Activated T-helper 2 cell treated with anti-CD3 and anti-CD28 coated beads, Interferon-gamma antibody, Interleukin-2, Interleukin-4, amounts not matched to agents 10 μg/mL and 5 μg/mL and 100 μg/mL, durations not matched to agents 14 hours and 24 hours and 36 hours (primary cell): ENCODE measurements at regions not wholly inside any gene's neighbourhood (a gene's known extent, or its start where the extent isn't known, plus 50 kb on each side); places are given as distances from the start of the nearest gene placed in this dataset.

Experiments used
- DNase-seq: peaks from one replicate; pipeline ENCODE4 v3.0.0; 2021; ENCODE audit warnings: low spot score
- H3K27ac Mint-ChIP-seq: one replicate; pipeline ENCODE4 v1.8.0; 2021; ENCODE audit warnings: mixed read lengths
- H3K27me3 Mint-ChIP-seq: one replicate; pipeline ENCODE4 v1.8.0; 2021; ENCODE audit warnings: low read depth, mixed read lengths
- H3K36me3 Mint-ChIP-seq: one replicate; pipeline ENCODE4 v1.8.0; 2021; ENCODE audit warnings: low read depth, mixed read lengths
- H3K4me1 Mint-ChIP-seq: one replicate; pipeline ENCODE4 v1.8.0; 2021; ENCODE audit warnings: low read depth, mixed read lengths
- H3K4me3 Mint-ChIP-seq: one replicate; pipeline ENCODE4 v1.8.0; 2021; ENCODE audit warnings: low read depth, mild to moderate bottlenecking, moderate library complexity, mixed read lengths
- H3K9me3 Mint-ChIP-seq: one replicate; pipeline ENCODE4 v1.8.0; 2021; ENCODE audit warnings: mixed read lengths
- intact Hi-C: fragments of 100-400 bp; cut with micrococcal nuclease; formaldehyde crosslinking; loops from one replicate; pipeline ENCODE4 v1.15.1; 2023

DNA sequence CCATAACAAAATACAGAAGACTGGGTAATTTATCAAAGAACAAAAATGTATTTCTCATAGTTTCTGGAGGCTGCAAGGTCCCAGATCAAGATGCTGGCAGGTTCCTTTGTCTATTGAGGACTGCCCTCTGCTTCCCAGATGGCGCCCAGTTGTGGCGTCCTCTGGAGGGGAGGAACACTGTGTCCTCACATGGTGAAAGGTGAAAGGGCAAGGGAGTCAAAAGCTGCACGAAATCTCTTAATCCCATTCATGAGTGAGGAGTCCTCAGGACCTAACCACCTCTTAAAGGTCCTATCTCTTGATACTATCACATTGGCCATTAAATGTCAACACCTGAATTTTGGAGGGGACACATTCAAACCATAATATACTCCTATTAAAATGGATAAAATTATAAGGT lies 79.3 kb upstream of the IRF2BP2 start:
- intact Hi-C loops = no loop called here
- DNase-seq = no peak
- Mint-ChIP-seq H3K9me3 (peaks cover 14% of the 10 kb centered on the region), H3K27me3 (no peaks in the 10 kb centered on the region), H3K36me3 (peaks cover 6% of the 10 kb centered on the region), H3K4me3 (no peak overlapping the region), H3K27ac (no peak overlapping the region), H3K4me1 (peaks cover 7% of the 10 kb centered on the region)

DNA sequence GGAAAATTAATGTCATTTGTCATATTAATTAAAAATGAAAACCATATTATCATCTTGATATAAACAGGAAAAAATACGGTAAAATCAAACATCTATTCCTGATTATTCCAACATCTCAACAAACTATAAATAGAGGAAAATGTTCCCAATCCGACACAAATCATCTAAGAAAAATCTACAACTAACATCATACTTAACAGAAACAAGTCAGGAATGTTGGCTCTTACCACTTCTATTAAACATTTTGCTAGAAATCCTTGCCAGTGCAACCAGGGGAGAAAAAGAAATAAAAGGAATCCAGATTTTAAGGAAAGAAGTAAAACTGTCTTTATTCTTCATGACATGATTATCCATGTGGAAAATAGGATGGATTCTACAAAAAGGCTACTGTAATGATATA lies 77.0 kb upstream of the IRF2BP2 start:
- peaks cover 6% of the 10 kb centered on the region for H3K36me3 Mint-ChIP-seq
- peaks cover 6% of the 10 kb centered on the region for H3K4me1 Mint-ChIP-seq
- H3K4me3 Mint-ChIP-seq = no peak overlapping the region
- no peaks in the 10 kb centered on the region for H3K27me3 Mint-ChIP-seq
- no peak for DNase-seq
- H3K27ac Mint-ChIP-seq = no peak overlapping the region
- peaks cover 14% of the 10 kb centered on the region for H3K9me3 Mint-ChIP-seq
- intact Hi-C loops = no loop called here

DNA sequence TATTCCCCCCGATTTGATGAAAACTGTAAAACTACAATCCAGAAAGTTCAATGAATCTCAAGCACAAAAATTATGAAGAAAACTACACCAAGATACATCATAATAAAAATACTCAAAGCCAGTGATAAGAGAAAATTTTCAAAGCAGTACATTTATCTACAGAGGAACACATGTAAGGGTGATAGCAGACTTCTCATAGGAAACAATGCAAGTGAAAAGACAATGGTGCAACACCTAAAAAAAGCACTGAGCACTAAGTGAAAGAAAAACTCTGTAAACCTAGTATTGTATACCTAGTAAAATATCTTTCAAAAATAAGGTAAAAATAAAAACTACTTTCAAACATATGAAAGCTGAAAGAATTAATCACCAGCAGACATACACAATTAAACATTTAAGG lies 76.1 kb upstream of the IRF2BP2 start:
- intact Hi-C loops = no loop called here
- Mint-ChIP-seq H3K4me3 (no peak overlapping the region), H3K36me3 (peaks cover 6% of the 10 kb centered on the region), H3K4me1 (peaks cover 6% of the 10 kb centered on the region), H3K27ac (no peak overlapping the region), H3K27me3 (no peaks in the 10 kb centered on the region), H3K9me3 (peaks cover 14% of the 10 kb centered on the region)
- DNase-seq = no peak

DNA sequence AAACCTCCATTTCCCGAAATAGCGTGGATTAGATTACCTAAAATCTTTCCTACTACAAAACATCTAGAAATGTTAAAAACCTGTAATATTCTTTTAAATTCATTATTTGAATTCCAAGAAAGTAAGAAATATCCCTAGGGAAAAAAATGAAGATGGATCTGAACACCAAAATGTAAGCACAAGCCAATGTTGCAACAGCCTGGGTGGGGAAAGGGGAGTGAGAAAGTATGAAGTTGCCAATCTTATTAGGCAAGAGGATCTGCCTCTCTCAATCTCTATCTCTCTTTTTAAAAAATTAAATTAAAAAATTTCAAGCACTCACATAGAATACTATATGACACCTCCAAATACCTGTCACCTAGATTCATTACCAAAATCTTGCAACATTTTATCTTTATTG lies 74.9 kb upstream of the IRF2BP2 start:
- intact Hi-C loops = no loop called here
- Mint-ChIP-seq H3K9me3 (peaks cover 14% of the 10 kb centered on the region), H3K4me3 (no peak overlapping the region)

DNA sequence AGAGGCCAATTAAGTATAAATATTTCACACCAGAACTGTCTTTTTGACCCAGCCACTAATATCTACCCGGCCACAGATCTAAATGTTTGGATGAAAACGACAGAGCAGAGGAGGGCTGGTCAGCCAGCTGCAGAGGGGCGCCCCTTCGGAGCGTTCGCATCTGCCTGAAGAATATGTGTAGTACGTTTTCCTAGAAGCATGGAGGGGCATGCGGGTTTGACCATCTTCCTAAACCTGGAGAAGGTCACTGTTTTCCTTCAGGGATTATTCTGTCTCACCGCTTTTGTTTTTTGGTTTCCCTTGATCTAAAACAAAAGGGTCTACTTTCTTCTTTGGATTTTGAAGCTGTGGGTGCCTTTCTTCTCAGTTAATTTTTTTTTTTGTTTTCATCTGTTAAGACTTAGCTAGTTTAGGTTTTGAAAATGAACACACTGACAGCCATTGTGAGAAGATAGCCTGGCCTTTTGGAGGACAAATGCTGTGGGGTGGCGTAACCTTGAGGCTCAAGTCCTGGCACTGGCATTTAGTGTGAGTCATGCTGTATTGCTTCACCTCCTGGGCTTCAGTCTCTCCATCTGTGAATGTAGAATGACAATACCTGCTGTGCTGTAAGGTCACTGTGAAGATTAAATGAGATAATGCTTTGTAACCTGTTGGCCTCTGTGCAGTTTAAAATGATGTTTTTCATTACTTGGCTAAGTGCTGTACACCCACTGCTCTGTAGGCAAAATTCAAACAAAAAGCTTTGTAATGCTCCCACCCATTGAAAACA lies 74.1 kb upstream of the IRF2BP2 start:
- Mint-ChIP-seq H3K27me3 (no peaks in the 10 kb centered on the region), H3K36me3 (peaks cover 6% of the 10 kb centered on the region), H3K4me3 (no peak overlapping the region), H3K4me1 (peaks cover 3% of the 10 kb centered on the region), H3K27ac (no peak overlapping the region), H3K9me3 (peaks cover 14% of the 10 kb centered on the region)
- no peak for DNase-seq
- intact Hi-C loops = no loop called here

More for the DNA sequence above, 74.9 kb upstream of the IRF2BP2 start:
- no peak overlapping the region for H3K27ac Mint-ChIP-seq
- DNase-seq = no peak
- peaks cover 3% of the 10 kb centered on the region for H3K4me1 Mint-ChIP-seq
- no peaks in the 10 kb centered on the region for H3K27me3 Mint-ChIP-seq
- H3K36me3 Mint-ChIP-seq = peaks cover 6% of the 10 kb centered on the region

DNA sequence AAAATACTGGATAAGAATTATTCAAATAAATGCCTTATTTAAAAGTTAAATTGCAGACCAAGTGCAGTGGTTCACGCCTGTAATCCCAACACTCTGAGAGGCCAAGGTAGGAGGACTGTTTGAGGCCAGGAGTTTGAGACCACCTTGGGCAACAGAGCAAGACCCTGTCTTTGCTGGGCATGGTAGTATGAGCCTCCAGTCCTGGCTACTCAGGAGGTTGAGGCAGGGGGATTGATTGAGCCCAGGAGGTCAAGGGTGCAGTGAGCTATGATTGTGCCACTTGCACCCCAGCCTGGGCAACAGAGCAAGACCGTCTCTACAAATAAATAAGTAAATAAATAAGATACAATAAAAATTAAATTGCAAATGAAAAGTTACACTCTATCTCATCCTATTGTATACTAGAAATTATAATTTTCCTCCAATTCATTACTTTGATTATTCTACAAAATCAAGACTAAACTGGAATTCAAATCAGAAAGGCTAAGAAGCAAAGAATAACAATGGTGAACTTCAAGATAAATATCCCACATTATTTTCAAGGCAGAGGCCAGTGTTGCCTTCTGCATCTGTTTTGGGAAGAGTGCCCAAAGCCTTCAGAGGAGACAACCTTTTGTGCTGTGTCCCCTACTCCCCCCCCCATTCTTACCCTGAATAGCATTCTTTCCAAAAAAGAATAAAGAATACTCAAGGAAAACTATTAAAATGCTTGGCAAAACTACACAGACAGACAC lies 73.3 kb upstream of the IRF2BP2 start:
- intact Hi-C loops = no loop called here
- Mint-ChIP-seq H3K27me3 (no peaks in the 10 kb centered on the region), H3K4me3 (no peak overlapping the region), H3K27ac (no peak overlapping the region), H3K4me1 (peaks cover 3% of the 10 kb centered on the region), H3K36me3 (peaks cover 6% of the 10 kb centered on the region), H3K9me3 (peaks cover 14% of the 10 kb centered on the region)
- DNase-seq = no peak

DNA sequence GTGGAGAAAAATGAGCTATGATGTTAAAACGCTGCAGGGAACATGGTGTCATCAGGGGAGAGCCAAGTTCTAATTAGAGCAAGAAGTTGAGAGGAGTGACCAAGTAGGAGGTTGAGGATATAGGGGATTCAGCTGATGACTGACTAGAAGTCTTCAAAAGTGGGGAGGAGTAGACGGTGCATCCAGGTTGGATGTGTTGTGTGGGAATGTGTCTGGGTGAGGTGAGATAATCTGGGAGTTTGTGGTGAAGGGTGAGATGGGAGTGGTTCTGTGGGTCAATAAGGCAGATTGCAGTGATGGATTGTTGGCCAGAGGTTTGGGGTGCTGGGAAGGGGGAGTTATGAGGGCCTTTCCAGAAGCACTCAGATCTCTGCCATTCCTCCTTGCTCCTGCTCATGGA lies 72.0 kb upstream of the IRF2BP2 start:
- Mint-ChIP-seq H3K27me3 (no peaks in the 10 kb centered on the region), H3K4me1 (peaks cover 3% of the 10 kb centered on the region), H3K4me3 (no peak overlapping the region), H3K36me3 (peaks cover 6% of the 10 kb centered on the region), H3K9me3 (peaks cover 11% of the 10 kb centered on the region), H3K27ac (no peak overlapping the region)
- DNase-seq = no peak
- intact Hi-C loops = no loop called here

DNA sequence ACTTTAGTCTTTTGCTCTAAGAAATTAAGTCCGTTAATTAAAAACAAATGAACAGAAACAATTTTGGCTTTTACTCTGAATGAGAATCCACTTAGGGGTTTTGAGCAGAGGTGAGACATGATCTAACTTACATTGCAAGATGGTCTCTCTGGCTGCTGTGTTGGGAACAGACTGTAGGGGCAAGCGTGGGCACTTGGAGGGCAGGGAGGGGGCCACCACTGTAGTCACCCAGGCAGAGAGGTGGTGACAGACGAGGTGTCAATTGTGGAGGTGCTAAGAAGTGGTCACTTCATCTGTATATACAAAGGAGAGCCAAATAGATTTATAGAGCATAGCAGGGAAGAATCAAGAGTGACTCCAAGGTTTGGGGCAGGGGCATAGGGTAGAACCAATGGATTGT lies 71.1 kb upstream of the IRF2BP2 start:
- Mint-ChIP-seq H3K4me1 (peaks cover 8% of the 10 kb centered on the region), H3K27me3 (no peaks in the 10 kb centered on the region), H3K36me3 (peaks cover 6% of the 10 kb centered on the region), H3K4me3 (no peak overlapping the region), H3K9me3 (peaks cover 8% of the 10 kb centered on the region), H3K27ac (no peak overlapping the region)
- intact Hi-C loops = no loop called here
- no peak for DNase-seq

DNA sequence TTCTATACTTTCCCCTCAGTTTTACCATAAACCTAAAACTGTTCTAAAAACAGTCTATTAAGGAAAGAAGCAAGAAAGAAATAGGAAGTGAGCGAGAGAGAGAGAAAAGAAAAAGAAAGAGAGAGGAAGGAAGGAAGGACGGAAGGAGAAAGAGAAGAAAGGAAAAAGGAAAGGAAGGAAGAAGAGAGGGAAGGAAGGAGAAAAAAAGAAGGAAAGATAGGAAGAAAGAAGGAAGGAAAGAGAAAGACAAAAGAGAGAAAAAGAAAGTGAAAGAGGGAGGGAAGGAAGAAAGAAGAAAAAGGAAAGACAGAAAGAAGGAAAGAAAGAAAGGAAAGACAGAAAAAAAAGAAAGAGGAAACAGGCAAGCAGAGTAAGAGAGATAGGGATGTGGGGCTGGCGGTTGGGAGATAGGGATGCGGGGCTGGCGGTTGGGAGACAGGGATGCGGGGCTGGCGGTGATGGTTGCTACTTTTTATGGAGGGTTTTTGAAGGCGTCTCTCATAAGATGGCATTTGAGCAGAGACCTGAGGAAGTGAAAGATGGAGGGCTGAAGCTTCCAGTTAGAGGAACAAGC lies 70.4 kb upstream of the IRF2BP2 start:
- H3K27ac Mint-ChIP-seq = no peak overlapping the region
- intact Hi-C loops = no loop called here

DNA sequence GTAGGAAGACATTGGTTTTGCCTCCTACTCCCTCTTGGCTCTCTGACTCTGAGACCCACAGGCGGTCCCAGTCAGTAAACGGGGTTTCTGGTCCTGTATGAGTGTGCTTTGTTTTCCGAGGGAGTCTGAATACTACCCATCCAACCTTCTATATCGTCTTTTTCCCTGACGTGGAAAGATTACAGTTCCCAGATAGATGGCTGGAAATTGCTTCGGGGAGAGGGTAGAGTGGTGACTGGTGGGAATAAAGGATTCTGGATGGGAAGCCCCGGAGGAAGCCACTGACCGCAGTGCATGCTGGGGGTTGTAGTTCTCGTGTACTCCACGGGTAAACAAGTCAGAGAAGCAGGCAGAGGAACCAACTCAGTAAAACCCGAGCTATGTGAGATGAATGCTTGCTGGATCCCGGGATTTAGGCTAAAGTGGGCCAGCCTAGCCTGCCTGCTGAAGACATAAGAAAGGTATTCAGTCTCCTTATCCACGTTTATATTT lies 66.2 kb upstream of the IRF2BP2 start:
- DNase-seq = no peak
- H3K27me3 Mint-ChIP-seq = no peaks in the 10 kb centered on the region
- peak overlapping the region; percentile 72 for H3K4me3 Mint-ChIP-seq
- no peaks in the 10 kb centered on the region for H3K9me3 Mint-ChIP-seq
- peak overlapping the region; percentile 58 for H3K27ac Mint-ChIP-seq
- H3K36me3 Mint-ChIP-seq = no peaks in the 10 kb centered on the region
- peaks cover 14% of the 10 kb centered on the region for H3K4me1 Mint-ChIP-seq
- intact Hi-C loops = loop anchor here (5.0 kb wide), 1 partner anchor 46 kb away; no protein-coding TSS in a partner anchor

More for the DNA sequence above, 70.4 kb upstream of the IRF2BP2 start:
- H3K4me3 Mint-ChIP-seq = no peak overlapping the region
- H3K27me3 Mint-ChIP-seq = no peaks in the 10 kb centered on the region
- H3K4me1 Mint-ChIP-seq = peaks cover 15% of the 10 kb centered on the region
- H3K9me3 Mint-ChIP-seq = peaks cover 1% of the 10 kb centered on the region
- no peak for DNase-seq
- peaks cover 3% of the 10 kb centered on the region for H3K36me3 Mint-ChIP-seq

DNA sequence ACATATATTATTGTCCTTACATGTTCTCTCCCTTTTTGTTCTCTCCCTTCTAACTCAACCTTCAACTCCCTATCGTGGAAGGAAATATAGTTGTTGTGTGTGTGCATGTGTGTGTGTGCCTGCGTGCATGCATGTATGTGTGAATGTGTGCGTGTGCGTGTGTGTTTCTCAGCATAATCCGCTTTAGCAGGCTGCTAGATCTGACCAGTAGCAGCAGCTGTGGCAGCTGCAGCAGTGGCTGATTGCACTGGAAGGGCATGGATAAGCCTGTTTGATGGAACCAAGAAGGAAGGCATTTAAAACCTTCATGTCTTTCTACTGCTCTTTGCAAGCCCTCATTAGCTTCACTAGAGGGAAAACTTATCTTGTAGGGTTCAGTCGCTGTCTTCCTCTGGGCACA lies 65.6 kb upstream of the IRF2BP2 start:
- peak overlapping the region; percentile 72 for H3K4me3 Mint-ChIP-seq
- H3K4me1 Mint-ChIP-seq = peaks cover 14% of the 10 kb centered on the region
- H3K27me3 Mint-ChIP-seq = no peaks in the 10 kb centered on the region
- H3K9me3 Mint-ChIP-seq = no peaks in the 10 kb centered on the region
- H3K27ac Mint-ChIP-seq = no peak overlapping the region
- DNase-seq = no peak
- H3K36me3 Mint-ChIP-seq = no peaks in the 10 kb centered on the region
- intact Hi-C loops = loop anchor here (5.0 kb wide), 1 partner anchor 47 kb away; no protein-coding TSS in a partner anchor

DNA sequence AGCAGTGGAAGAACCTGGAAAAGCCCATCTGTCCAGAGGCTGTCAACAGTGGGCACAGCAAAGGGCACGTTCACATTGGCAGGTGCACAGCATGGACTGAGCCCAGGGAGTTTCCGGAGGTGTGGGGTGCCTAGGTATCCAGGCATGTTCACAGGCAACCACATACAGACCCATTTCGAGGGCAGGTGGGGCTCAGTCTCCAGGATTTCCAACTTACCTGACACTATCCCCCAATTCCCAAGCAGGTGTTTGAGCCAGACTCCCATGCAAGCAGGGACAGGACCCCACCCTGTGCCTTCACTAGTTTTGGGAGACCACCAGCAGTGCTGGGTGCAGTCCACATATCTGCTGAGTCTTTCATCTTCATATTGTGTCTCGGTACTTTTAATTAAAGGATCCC lies 65.0 kb upstream of the IRF2BP2 start:
- Mint-ChIP-seq H3K4me3 (no peak overlapping the region), H3K4me1 (peaks cover 14% of the 10 kb centered on the region), H3K27me3 (no peaks in the 10 kb centered on the region), H3K9me3 (no peaks in the 10 kb centered on the region), H3K36me3 (no peaks in the 10 kb centered on the region), H3K27ac (no peak overlapping the region)
- intact Hi-C loops = loop anchor here (5.0 kb wide), 1 partner anchor 47 kb away; no protein-coding TSS in a partner anchor
- no peak for DNase-seq
